GM23338 (cell line): ENCODE measurements at regions not wholly inside any gene's neighbourhood (a gene's known extent, or its start where the extent isn't known, plus 50 kb on each side); places are given as distances from the start of the nearest gene placed in this dataset.

Experiments
- ATAC-seq: fragments of 200-7000 bp; cut with Tn5 transposase; 3 replicates; pipeline ENCODE4 v1.9.1; 2020
- DNase-seq: peaks from one replicate; pipeline ENCODE4 v3.0.0-alpha.2; 2015; ENCODE audit warnings: low spot score
- H2AFZ ChIP-seq: fragments of 200-600 bp; sonication (generic); 2 replicates; pipeline ENCODE4 v1.8.0; 2016; ENCODE audit warnings: antibody characterized with exemption, mild to moderate bottlenecking, moderate library complexity
- H3F3A ChIP-seq: fragments of 200-600 bp; sonication (generic); replicated peaks from 2 replicates; pipeline ENCODE4 v1.8.0; 2017; ENCODE audit warnings: antibody characterized with exemption, mixed run types, low read depth
- H3K27ac ChIP-seq: fragments of 200-600 bp; sonication (generic); 2 replicates; pipeline ENCODE4 v1.6.1; 2016; ENCODE audit warnings: low read depth
- H3K27me3 ChIP-seq: fragments of 200-600 bp; sonication (generic); 2 replicates; pipeline ENCODE4 v1.8.0; 2016; ENCODE audit warnings: mild to moderate bottlenecking, mixed run types, moderate library complexity; ENCODE audit not compliant: insufficient read depth
- H3K36me3 ChIP-seq: fragments of 200-600 bp; sonication (generic); 2 replicates; pipeline ENCODE4 v1.8.0; 2016; ENCODE audit warnings: mild to moderate bottlenecking; ENCODE audit not compliant: insufficient read depth
- H3K4me1 ChIP-seq: fragments of 200-600 bp; sonication (generic); 2 replicates; pipeline ENCODE4 v1.8.0; 2016; ENCODE audit warnings: mild to moderate bottlenecking, moderate library complexity; ENCODE audit not compliant: insufficient read depth
- H3K4me2 ChIP-seq: fragments of 200-600 bp; sonication (generic); 2 replicates; pipeline ENCODE4 v1.7.1; 2017; ENCODE audit warnings: mixed run types
- H3K4me3 ChIP-seq: fragments of 200-600 bp; sonication (generic); 2 replicates; pipeline ENCODE4 v1.6.1; 2016; ENCODE audit warnings: mixed run types
- H3K79me2 ChIP-seq: fragments of 200-600 bp; sonication (generic); replicated peaks from 2 replicates; pipeline ENCODE4 v1.8.0; 2017; ENCODE audit warnings: mild to moderate bottlenecking; ENCODE audit not compliant: insufficient read depth
- H3K9me2 ChIP-seq: fragments of 200-600 bp; sonication (generic); 2 replicates; pipeline ENCODE4 v1.8.0; 2017; ENCODE audit not compliant: insufficient read depth
- H4K20me1 ChIP-seq: fragments of 200-600 bp; sonication (generic); replicated peaks from 2 replicates; pipeline ENCODE4 v1.8.0; 2017; ENCODE audit warnings: mild to moderate bottlenecking; ENCODE audit not compliant: insufficient read depth
- H3K27ac Mint-ChIP-seq: 2 replicates; pipeline ENCODE4 v1.8.0; 2020; ENCODE audit warnings: inconsistent platforms, mild to moderate bottlenecking, moderate library complexity, mixed read lengths
- H3K27me3 Mint-ChIP-seq: 3 replicates; pipeline ENCODE4 v1.8.0; 2022; ENCODE audit warnings: low read depth, mild to moderate bottlenecking, moderate library complexity, mixed read lengths, inconsistent platforms; ENCODE audit not compliant: insufficient read depth, poor library complexity
- H3K36me3 Mint-ChIP-seq: 3 replicates; pipeline ENCODE4 v1.8.0; 2021; ENCODE audit warnings: low read depth, mild to moderate bottlenecking, inconsistent platforms, moderate library complexity, mixed read lengths
- H3K4me1 Mint-ChIP-seq: 3 replicates; pipeline ENCODE4 v1.8.0; 2020; ENCODE audit warnings: mild to moderate bottlenecking, inconsistent platforms, mixed read lengths
- H3K4me3 Mint-ChIP-seq: 3 replicates; pipeline ENCODE4 v1.8.0; 2021; ENCODE audit warnings: moderate library complexity, mild to moderate bottlenecking, inconsistent platforms, mixed read lengths
- H3K9me3 Mint-ChIP-seq: 3 replicates; pipeline ENCODE4 v1.8.0; 2020; ENCODE audit warnings: moderate library complexity, mild to moderate bottlenecking, inconsistent platforms, mixed read lengths
- EZH2 ChIP-seq: fragments of 200-600 bp; sonication (generic); IDR thresholded peaks from one replicate; pipeline ENCODE4 v1.8.0; 2017; ENCODE audit warnings: antibody characterized with exemption, mild to moderate bottlenecking, low read depth; ENCODE audit not compliant: unreplicated experiment
- NANOG ChIP-seq: IDR thresholded peaks from 2 replicates; pipeline ENCODE4 v1.6.1; 2016; ENCODE audit warnings: antibody characterized with exemption, borderline replicate concordance
- STAT1 ChIP-seq: IDR thresholded peaks from one replicate; pipeline ENCODE4 v1.6.1; 2016; ENCODE audit warnings: antibody characterized with exemption; ENCODE audit not compliant: unreplicated experiment
- TF ChIP-seq, protein P1 (sequence below): fragments of 250-450 bp; sonication (Bioruptor Pico); IDR thresholded peaks from 2 replicates; pipeline ENCODE4 v1.5.0; 2020; ENCODE audit warnings: mild to moderate bottlenecking, moderate library complexity
- TF ChIP-seq, protein P2 (sequence below): IDR thresholded peaks from 2 replicates; pipeline ENCODE4 v1.6.1; 2016; ENCODE audit warnings: antibody characterized with exemption

DNA sequence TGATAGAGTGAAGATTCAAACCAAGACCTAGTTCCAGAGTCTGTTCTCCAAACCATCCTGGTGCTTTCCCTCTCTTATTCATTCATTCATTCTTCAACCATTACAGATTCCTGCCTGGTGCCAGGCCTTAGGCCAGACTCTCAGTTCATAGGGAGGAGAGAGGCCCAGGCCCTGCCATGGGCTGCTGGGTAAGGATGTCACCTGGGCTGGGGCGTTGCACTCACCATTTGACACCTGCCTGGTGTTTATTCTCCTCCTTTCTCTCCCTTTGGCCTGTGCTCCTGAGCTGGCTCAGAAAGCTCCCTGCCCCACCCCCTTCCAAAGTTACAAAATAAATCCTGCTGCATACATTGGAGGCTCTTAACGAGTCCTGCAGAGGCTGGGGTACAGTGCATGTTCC, 549.8 kb downstream of the MATN1 start (continued):
- TF ChIP-seq, protein P1, sequence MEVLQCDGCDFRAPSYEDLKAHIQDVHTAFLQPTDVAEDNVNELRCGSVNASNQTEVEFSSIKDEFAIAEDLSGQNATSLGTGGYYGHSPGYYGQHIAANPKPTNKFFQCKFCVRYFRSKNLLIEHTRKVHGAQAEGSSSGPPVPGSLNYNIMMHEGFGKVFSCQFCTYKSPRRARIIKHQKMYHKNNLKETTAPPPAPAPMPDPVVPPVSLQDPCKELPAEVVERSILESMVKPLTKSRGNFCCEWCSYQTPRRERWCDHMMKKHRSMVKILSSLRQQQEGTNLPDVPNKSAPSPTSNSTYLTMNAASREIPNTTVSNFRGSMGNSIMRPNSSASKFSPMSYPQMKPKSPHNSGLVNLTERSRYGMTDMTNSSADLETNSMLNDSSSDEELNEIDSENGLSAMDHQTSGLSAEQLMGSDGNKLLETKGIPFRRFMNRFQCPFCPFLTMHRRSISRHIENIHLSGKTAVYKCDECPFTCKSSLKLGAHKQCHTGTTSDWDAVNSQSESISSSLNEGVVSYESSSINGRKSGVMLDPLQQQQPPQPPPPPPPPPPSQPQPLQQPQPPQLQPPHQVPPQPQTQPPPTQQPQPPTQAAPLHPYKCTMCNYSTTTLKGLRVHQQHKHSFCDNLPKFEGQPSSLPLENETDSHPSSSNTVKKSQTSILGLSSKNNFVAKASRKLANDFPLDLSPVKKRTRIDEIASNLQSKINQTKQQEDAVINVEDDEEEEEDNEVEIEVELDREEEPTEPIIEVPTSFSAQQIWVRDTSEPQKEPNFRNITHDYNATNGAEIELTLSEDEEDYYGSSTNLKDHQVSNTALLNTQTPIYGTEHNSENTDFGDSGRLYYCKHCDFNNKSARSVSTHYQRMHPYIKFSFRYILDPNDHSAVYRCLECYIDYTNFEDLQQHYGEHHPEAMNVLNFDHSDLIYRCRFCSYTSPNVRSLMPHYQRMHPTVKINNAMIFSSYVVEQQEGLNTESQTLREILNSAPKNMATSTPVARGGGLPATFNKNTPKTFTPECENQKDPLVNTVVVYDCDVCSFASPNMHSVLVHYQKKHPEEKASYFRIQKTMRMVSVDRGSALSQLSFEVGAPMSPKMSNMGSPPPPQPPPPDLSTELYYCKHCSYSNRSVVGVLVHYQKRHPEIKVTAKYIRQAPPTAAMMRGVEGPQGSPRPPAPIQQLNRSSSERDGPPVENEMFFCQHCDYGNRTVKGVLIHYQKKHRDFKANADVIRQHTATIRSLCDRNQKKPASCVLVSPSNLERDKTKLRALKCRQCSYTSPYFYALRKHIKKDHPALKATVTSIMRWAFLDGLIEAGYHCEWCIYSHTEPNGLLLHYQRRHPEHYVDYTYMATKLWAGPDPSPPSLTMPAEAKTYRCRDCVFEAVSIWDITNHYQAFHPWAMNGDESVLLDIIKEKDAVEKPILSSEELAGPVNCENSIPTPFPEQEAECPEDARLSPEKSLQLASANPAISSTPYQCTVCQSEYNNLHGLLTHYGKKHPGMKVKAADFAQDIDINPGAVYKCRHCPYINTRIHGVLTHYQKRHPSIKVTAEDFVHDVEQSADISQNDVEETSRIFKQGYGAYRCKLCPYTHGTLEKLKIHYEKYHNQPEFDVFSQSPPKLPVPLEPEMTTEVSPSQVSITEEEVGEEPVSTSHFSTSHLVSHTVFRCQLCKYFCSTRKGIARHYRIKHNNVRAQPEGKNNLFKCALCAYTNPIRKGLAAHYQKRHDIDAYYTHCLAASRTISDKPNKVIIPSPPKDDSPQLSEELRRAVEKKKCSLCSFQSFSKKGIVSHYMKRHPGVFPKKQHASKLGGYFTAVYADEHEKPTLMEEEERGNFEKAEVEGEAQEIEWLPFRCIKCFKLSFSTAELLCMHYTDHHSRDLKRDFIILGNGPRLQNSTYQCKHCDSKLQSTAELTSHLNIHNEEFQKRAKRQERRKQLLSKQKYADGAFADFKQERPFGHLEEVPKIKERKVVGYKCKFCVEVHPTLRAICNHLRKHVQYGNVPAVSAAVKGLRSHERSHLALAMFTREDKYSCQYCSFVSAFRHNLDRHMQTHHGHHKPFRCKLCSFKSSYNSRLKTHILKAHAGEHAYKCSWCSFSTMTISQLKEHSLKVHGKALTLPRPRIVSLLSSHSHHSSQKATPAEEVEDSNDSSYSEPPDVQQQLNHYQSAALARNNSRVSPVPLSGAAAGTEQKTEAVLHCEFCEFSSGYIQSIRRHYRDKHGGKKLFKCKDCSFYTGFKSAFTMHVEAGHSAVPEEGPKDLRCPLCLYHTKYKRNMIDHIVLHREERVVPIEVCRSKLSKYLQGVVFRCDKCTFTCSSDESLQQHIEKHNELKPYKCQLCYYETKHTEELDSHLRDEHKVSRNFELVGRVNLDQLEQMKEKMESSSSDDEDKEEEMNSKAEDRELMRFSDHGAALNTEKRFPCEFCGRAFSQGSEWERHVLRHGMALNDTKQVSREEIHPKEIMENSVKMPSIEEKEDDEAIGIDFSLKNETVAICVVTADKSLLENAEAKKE = no peak
- TF ChIP-seq NANOG (no peak), EZH2 (no peak)
- TF ChIP-seq, protein P2, sequence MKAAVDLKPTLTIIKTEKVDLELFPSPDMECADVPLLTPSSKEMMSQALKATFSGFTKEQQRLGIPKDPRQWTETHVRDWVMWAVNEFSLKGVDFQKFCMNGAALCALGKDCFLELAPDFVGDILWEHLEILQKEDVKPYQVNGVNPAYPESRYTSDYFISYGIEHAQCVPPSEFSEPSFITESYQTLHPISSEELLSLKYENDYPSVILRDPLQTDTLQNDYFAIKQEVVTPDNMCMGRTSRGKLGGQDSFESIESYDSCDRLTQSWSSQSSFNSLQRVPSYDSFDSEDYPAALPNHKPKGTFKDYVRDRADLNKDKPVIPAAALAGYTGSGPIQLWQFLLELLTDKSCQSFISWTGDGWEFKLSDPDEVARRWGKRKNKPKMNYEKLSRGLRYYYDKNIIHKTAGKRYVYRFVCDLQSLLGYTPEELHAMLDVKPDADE = no peak

DNA sequence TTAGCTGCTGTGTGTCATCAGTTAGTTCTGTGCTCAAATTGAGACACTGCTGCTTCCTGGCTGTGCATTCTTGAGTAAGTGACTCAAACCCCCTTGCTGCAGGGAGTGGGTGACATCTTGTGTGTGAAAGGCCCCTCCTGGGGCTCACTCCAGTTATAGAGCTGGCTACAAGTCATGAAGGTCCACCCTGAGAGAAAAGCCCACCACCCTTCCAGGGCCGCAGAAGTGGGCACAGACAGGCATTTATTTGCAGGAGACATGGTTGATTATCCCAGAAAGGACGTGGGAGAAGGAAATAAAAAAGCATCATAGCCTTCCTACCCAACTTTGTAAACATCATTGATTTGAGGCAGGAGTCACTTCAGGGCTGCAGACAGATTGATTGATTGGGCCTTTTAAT, 550.6 kb downstream of the MATN1 start:
- no peak overlapping the region for H2AFZ ChIP-seq
- no peak overlapping the region for H3K4me3 Mint-ChIP-seq
- no peak overlapping the region for H3K4me2 ChIP-seq
- TF ChIP-seq STAT1 = no peak
- TF ChIP-seq NANOG = no peak
- H3K79me2 ChIP-seq = no peaks in the 10 kb centered on the region
- no peaks in the 10 kb centered on the region for H3K27me3 ChIP-seq
- no peaks in the 10 kb centered on the region for H3K27me3 Mint-ChIP-seq
- H3F3A ChIP-seq = no peaks in the 10 kb centered on the region
- ATAC-seq (no peak), DNase-seq (no peak)
- no peak overlapping the region for H3K4me3 ChIP-seq
- no peaks in the 10 kb centered on the region for H3K4me1 ChIP-seq
- peaks cover 4% of the 10 kb centered on the region; the same call in 2 of the 3 replicates for H3K4me1 Mint-ChIP-seq
- H3K36me3 Mint-ChIP-seq = no peaks in the 10 kb centered on the region
- no peaks in the 10 kb centered on the region for H3K9me2 ChIP-seq
- H3K9me3 Mint-ChIP-seq = no peaks in the 10 kb centered on the region
- H3K27ac Mint-ChIP-seq = no peak overlapping the region
- no peaks in the 10 kb centered on the region for H4K20me1 ChIP-seq
- no peak overlapping the region for H3K27ac ChIP-seq
- no peaks in the 10 kb centered on the region for H3K36me3 ChIP-seq
